ENCODE measurements at regions not wholly inside any gene's neighbourhood (a gene's known extent, or its start where the extent isn't known, plus 50 kb on each side); places are given as distances from the start of the nearest gene placed in this dataset.

GRCh38 chr4:45283352-45283751 is 557.0 kb upstream of the GNPDA2 start:
- TF ChIP-seq CTCF (IDR thresholded peaks at IDR 0.05) (no peak), POLR2A (IDR thresholded peaks at IDR 0.05) (no peak)
